ENCODE measurements at regions not wholly inside any gene's neighbourhood (a gene's known extent, or its start where the extent isn't known, plus 50 kb on each side); places are given as distances from the start of the nearest gene placed in this dataset.

- no peak overlapping the region for H3K27ac ChIP-seq (ENCODE audit: low read depth, low read length)
- H3K9me3 ChIP-seq (ENCODE audit: control insufficient read depth, insufficient read depth, low read length), result no peaks in the 10 kb centered on the region
- ChIA-PET CTCF (no interaction called here), POLR2A (no interaction called here)
- no peak overlapping the region for H3K4me3 ChIP-seq (ENCODE audit: low read depth, low read length)
- DNase-seq (ENCODE audit: low read depth, low spot score), result no peak
- H3K27me3 ChIP-seq (ENCODE audit: control insufficient read depth, insufficient read depth, low read length), result no peaks in the 10 kb centered on the region
- no peak for TF ChIP-seq CTCF (IDR thresholded peaks at IDR 0.05; ENCODE audit: low read depth, low read length)
Measured at GRCh38 chr3:180478695-180479094, 123.3 kb upstream of the TTC14 start.

- ChIA-PET POLR2A (no interaction called here), CTCF (no interaction called here)
- no peak for DNase-seq (ENCODE audit: low read depth, low spot score)
- TF ChIP-seq CTCF (IDR thresholded peaks at IDR 0.05; ENCODE audit: low read depth, low read length), result no peak
- Histone ChIP-seq H3K27ac (ENCODE audit: low read depth, low read length) (no peak overlapping the region), H3K27me3 (ENCODE audit: control insufficient read depth, insufficient read depth, low read length) (no peaks in the 10 kb centered on the region), H3K4me3 (ENCODE audit: low read depth, low read length) (no peak overlapping the region), H3K9me3 (ENCODE audit: control insufficient read depth, insufficient read depth, low read length) (no peaks in the 10 kb centered on the region)
Measured at GRCh38 chr3:180492047-180492446, 109.9 kb upstream of the TTC14 start.

- TF ChIP-seq CTCF (IDR thresholded peaks at IDR 0.05; ENCODE audit: low read depth, low read length), result no peak
- no peak overlapping the region for H3K4me3 ChIP-seq (ENCODE audit: low read depth, low read length)
- no peak for DNase-seq (ENCODE audit: low read depth, low spot score)
- ChIA-PET CTCF (no interaction called here), POLR2A (no interaction called here)
- H3K9me3 ChIP-seq (ENCODE audit: control insufficient read depth, insufficient read depth, low read length), result no peaks in the 10 kb centered on the region
- no peaks in the 10 kb centered on the region for H3K27me3 ChIP-seq (ENCODE audit: control insufficient read depth, insufficient read depth, low read length)
- no peak overlapping the region for H3K27ac ChIP-seq (ENCODE audit: low read depth, low read length)
Measured at GRCh38 chr3:180496995-180497394, 105.0 kb upstream of the TTC14 start.

- Histone ChIP-seq H3K9me3 (ENCODE audit: control insufficient read depth, insufficient read depth, low read length) (no peaks in the 10 kb centered on the region), H3K27me3 (ENCODE audit: control insufficient read depth, insufficient read depth, low read length) (no peaks in the 10 kb centered on the region), H3K27ac (ENCODE audit: low read depth, low read length) (peak overlapping the region; percentile 11), H3K4me3 (ENCODE audit: low read depth, low read length) (no peak overlapping the region)
- no peak for DNase-seq (ENCODE audit: low read depth, low spot score)
- ChIA-PET POLR2A (no interaction called here), CTCF (no interaction called here)
- no peak for TF ChIP-seq CTCF (IDR thresholded peaks at IDR 0.05; ENCODE audit: low read depth, low read length)
Measured at GRCh38 chr3:180516368-180516767, 85.6 kb upstream of the TTC14 start.

- Histone ChIP-seq H3K4me3 (ENCODE audit: low read depth, low read length) (no peak overlapping the region), H3K27me3 (ENCODE audit: control insufficient read depth, insufficient read depth, low read length) (no peaks in the 10 kb centered on the region), H3K27ac (ENCODE audit: low read depth, low read length) (no peak overlapping the region), H3K9me3 (ENCODE audit: control insufficient read depth, insufficient read depth, low read length) (no peaks in the 10 kb centered on the region)
- DNase-seq (ENCODE audit: low read depth, low spot score), result no peak
- POLR2A ChIA-PET, result no interaction called here
- TF ChIP-seq CTCF (IDR thresholded peaks at IDR 0.05; ENCODE audit: low read depth, low read length), result no peak
- CTCF ChIA-PET, result no interaction called here
Measured at GRCh38 chr3:180523040-180523439, 78.9 kb upstream of the TTC14 start.
